Epithelial cell of esophagus (primary cell): ENCODE measurements at regions not wholly inside any gene's neighbourhood (a gene's known extent, or its start where the extent isn't known, plus 50 kb on each side); places are given as distances from the start of the nearest gene placed in this dataset.

Experiments used
- DNase-seq: peaks from one replicate; pipeline ENCODE4 v3.0.0; 2010; ENCODE audit warnings: low read depth
- H3K4me3 ChIP-seq: 2 replicates; pipeline ENCODE4 v1.5.1; 2011; ENCODE audit warnings: mild to moderate bottlenecking, low read length, control low read depth
- CTCF ChIP-seq: IDR thresholded peaks from 2 replicates; pipeline ENCODE4 v1.5.1; 2011; ENCODE audit warnings: low read depth, mild to moderate bottlenecking, low read length, control low read depth, inconsistent platforms; ENCODE audit not compliant: insufficient read depth; ENCODE audit errors: missing control alignments

- TF ChIP-seq CTCF = no peak
- no peak overlapping the region for H3K4me3 ChIP-seq
- peak; percentile 2 for DNase-seq
Measured at GRCh38 chr12:29944269-29945000, 160.7 kb upstream of the TMTC1 start.

- no peak for TF ChIP-seq CTCF
- H3K4me3 ChIP-seq = no peak overlapping the region
- no peak for DNase-seq
Measured at GRCh38 chr12:29943683-29944082, 159.9 kb upstream of the TMTC1 start.

GRCh38 chr12:29940811-29941210, 157.1 kb upstream of the TMTC1 start:
- H3K4me3 ChIP-seq = no peak overlapping the region
- no peak for TF ChIP-seq CTCF
- DNase-seq = no peak

- no peak for TF ChIP-seq CTCF
- DNase-seq = no peak
- no peak overlapping the region for H3K4me3 ChIP-seq
Measured at GRCh38 chr12:29930503-29930902, 146.8 kb upstream of the TMTC1 start.

- DNase-seq = no peak
- H3K4me3 ChIP-seq = no peak overlapping the region
- no peak for TF ChIP-seq CTCF
Measured at GRCh38 chr12:29929295-29929694, 145.6 kb upstream of the TMTC1 start.

GRCh38 chr12:29921307-29921706, 137.6 kb upstream of the TMTC1 start:
- TF ChIP-seq CTCF = no peak
- no peak overlapping the region for H3K4me3 ChIP-seq
- peak; percentile 62 for DNase-seq

GRCh38 chr12:29908157-29908556, 124.4 kb upstream of the TMTC1 start:
- no peak overlapping the region for H3K4me3 ChIP-seq
- no peak for DNase-seq
- TF ChIP-seq CTCF = no peak
